Hippocampal formation (tissue), 2 donors: ENCODE measurements at regions not wholly inside any gene's neighbourhood (a gene's known extent, or its start where the extent isn't known, plus 50 kb on each side); places are given as distances from the start of the nearest gene placed in this dataset.
A peak's percentile ranks its signal among the peaks of the same experiment; 100 is the strongest.

Experiments used
- DNase-seq, 2 donors: peaks; one replicate each; lab custom pipeline; 2025; lab: John Stamatoyannopoulos, UW

- DNase-seq: no peak
Measured at GRCh38 chr3:1954632-1955031, 144.0 kb upstream of the CNTN4 start.

- no peak for DNase-seq
Measured at GRCh38 chr3:1955170-1955569, 143.5 kb upstream of the CNTN4 start.

- no peak for DNase-seq
Measured at GRCh38 chr3:1955750-1956149, 142.9 kb upstream of the CNTN4 start.

GRCh38 chr3:1960506-1960905 lies 138.2 kb upstream of the CNTN4 start:
- DNase-seq: no peak

GRCh38 chr3:1962396-1963088 lies 136.1 kb upstream of the CNTN4 start:
- no peak for DNase-seq

- DNase-seq: no peak
Measured at GRCh38 chr3:1963896-1964295, 134.8 kb upstream of the CNTN4 start.

GRCh38 chr3:1967525-1967924 lies 131.1 kb upstream of the CNTN4 start:
- DNase-seq: no peak

GRCh38 chr3:1969281-1969680 lies 129.4 kb upstream of the CNTN4 start:
- no peak for DNase-seq

GRCh38 chr3:1971780-1972179 lies 126.9 kb upstream of the CNTN4 start:
- DNase-seq: no peak

GRCh38 chr3:1979961-1980615 lies 118.6 kb upstream of the CNTN4 start:
- no peak for DNase-seq

- DNase-seq: no peak
Measured at GRCh38 chr3:1987980-1988379, 110.7 kb upstream of the CNTN4 start.

GRCh38 chr3:1998739-1999138 lies 99.9 kb upstream of the CNTN4 start:
- no peak for DNase-seq

- DNase-seq: no peak
Measured at GRCh38 chr3:2001306-2002108, 97.2 kb upstream of the CNTN4 start.

- no peak for DNase-seq
Measured at GRCh38 chr3:2023959-2024358, 74.7 kb upstream of the CNTN4 start.

- DNase-seq: no peak
Measured at GRCh38 chr3:2024713-2025112, 74.0 kb upstream of the CNTN4 start.

- no peak for DNase-seq
Measured at GRCh38 chr3:2029559-2029958, 69.1 kb upstream of the CNTN4 start.

GRCh38 chr3:2036076-2036475 lies 62.6 kb upstream of the CNTN4 start:
- no peak for DNase-seq

- peak in 1 of 2 donors; percentile 14 for DNase-seq
Measured at GRCh38 chr3:2041931-2042330, 56.7 kb upstream of the CNTN4 start.
